Choroid plexus epithelial cell (primary cell): ENCODE measurements at regions not wholly inside any gene's neighbourhood (a gene's known extent, or its start where the extent isn't known, plus 50 kb on each side); places are given as distances from the start of the nearest gene placed in this dataset.
A peak's percentile ranks its signal among the peaks of the same experiment; 100 is the strongest.

Experiments used
- DNase-seq: peaks from one replicate; pipeline ENCODE4 v3.0.0-alpha.2; 2010; ENCODE audit warnings: low read depth
- H3K4me3 ChIP-seq: 2 replicates; pipeline ENCODE4 v1.5.1; 2011; ENCODE audit warnings: low read depth, mild to moderate bottlenecking, control low read depth, low read length, moderate library complexity
- TF ChIP-seq, protein P1 (sequence below): conservative IDR thresholded peaks from 2 replicates; pipeline ENCODE4 v1.5.1; 2011; ENCODE audit warnings: low read depth, mild to moderate bottlenecking, control low read depth, inconsistent platforms, low read length, moderate library complexity

DNA sequence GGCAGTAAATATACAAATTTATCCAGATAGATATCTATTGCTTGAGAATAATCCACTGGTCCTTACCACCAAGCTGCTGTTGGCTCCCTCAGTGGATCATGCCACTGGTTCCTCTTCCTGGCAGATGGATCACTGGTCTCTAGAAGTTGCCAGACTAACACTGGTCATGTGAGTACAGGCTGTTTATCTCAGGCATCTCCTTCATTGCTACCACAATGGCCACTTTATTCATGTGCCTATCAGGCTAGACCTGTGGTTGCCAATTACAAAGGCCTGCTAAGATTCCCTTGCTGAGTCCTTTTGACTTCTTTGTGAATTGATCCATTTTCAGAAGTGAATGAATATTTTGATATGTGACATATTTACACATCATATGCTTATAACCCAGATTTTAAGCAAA is 1659.5 kb upstream of the PCDH20 start:
- H3K4me3 ChIP-seq = no peak overlapping the region
- TF ChIP-seq, protein P1, sequence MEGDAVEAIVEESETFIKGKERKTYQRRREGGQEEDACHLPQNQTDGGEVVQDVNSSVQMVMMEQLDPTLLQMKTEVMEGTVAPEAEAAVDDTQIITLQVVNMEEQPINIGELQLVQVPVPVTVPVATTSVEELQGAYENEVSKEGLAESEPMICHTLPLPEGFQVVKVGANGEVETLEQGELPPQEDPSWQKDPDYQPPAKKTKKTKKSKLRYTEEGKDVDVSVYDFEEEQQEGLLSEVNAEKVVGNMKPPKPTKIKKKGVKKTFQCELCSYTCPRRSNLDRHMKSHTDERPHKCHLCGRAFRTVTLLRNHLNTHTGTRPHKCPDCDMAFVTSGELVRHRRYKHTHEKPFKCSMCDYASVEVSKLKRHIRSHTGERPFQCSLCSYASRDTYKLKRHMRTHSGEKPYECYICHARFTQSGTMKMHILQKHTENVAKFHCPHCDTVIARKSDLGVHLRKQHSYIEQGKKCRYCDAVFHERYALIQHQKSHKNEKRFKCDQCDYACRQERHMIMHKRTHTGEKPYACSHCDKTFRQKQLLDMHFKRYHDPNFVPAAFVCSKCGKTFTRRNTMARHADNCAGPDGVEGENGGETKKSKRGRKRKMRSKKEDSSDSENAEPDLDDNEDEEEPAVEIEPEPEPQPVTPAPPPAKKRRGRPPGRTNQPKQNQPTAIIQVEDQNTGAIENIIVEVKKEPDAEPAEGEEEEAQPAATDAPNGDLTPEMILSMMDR = no peak
- no peak for DNase-seq

DNA sequence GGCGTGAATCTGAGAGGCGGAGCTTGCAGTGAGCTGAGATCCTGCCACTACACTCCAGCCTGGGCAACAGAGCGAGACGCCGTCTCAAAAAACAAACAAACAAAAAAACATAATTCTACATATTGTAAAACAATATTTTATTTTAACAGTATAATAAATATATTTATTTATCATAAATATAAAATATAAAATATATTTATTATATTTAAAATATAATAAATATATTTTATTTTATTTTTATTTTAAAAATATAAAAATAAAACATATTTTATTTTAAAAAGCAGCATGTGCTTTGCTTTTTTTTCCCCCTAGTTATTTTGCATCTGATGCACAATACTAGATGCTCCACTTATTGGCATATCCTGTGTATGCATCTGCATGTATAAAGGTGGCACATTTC is 1634.6 kb upstream of the PCDH20 start:
- H3K4me3 ChIP-seq = no peak overlapping the region
- TF ChIP-seq, protein P1 = no peak
- no peak for DNase-seq

DNA sequence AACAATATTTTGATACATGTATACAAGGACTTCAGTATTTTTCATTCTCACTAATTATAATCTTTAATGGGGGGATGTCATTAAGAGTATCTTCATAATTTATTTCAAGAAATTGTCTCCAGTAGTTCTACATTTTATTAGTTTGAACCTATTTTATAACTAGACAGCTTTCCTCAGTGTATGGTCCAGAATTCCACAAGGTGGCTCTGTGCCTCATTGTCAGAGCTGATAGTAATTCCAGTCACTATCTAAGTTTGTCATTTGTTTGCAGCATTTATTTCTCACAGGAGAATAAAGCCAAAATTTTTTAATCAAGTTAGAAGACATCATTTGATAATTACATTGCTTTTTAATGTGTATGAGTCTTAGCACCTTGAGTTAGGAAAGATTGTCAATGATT is 1633.0 kb upstream of the PCDH20 start:
- TF ChIP-seq, protein P1 = peak; percentile 50
- no peak overlapping the region for H3K4me3 ChIP-seq
- DNase-seq = peak; percentile 25

GRCh38 chr13:63044589-63045313 is 1629.1 kb upstream of the PCDH20 start:
- no peak overlapping the region for H3K4me3 ChIP-seq
- TF ChIP-seq, protein P1 = no peak
- no peak for DNase-seq

DNA sequence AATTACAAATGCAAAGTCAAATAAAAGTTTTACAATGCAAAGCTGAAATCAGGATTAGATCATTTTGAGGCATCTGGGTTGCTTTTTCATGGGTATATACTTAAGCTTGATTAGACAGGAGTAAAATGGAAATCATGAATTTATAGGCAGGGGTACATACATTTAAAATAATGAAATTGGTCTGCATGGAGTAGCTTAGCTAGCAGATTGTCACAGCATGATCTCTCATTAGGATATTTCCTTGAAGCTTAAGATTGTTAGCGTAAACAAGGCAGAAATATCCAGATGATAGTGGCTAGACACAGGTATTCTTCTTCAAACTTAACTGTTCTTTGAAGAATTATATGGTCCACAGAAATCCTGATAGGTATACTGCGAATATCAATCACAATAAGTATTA is 1627.0 kb upstream of the PCDH20 start:
- H3K4me3 ChIP-seq = no peak overlapping the region
- DNase-seq = no peak
- TF ChIP-seq, protein P1 = no peak

GRCh38 chr13:63041640-63042414 is 1626.2 kb upstream of the PCDH20 start:
- DNase-seq = peak; percentile 58
- no peak overlapping the region for H3K4me3 ChIP-seq
- TF ChIP-seq, protein P1 = no peak
